ENCODE measurements at regions not wholly inside any gene's neighbourhood (a gene's known extent, or its start where the extent isn't known, plus 50 kb on each side); places are given as distances from the start of the nearest gene placed in this dataset.
"Not testable (repeated sequence)": the region's sequence is repeated elsewhere in the genome, so short reads cannot be mapped to it uniquely, and the experiment has no call there.

GRCh38 chr3:67930394-67930793 is 276.0 kb upstream of the SUCLG2 start:
- intact Hi-C loops (cut with DNase I); DNase-seq: not testable (repeated sequence)

- DNase-seq = no peak
- intact Hi-C loops (cut with DNase I) = no loop called here
These were observed 269.4 kb upstream of the SUCLG2 start for GRCh38 chr3:67923796-67924195.

GRCh38 chr3:67920969-67921368 is 266.6 kb upstream of the SUCLG2 start:
- intact Hi-C loops (cut with DNase I) = no loop called here
- DNase-seq = no peak

- DNase-seq = no peak
- intact Hi-C loops (cut with DNase I) = no loop called here
These were observed 265.9 kb upstream of the SUCLG2 start for GRCh38 chr3:67920311-67920710.

- intact Hi-C loops (cut with DNase I) = no loop called here
- DNase-seq = no peak
These were observed 261.9 kb upstream of the SUCLG2 start for GRCh38 chr3:67916353-67916752.

- DNase-seq = no peak
- intact Hi-C loops (cut with DNase I) = no loop called here
These were observed 253.3 kb upstream of the SUCLG2 start for GRCh38 chr3:67907735-67908134.

- intact Hi-C loops (cut with DNase I) = no loop called here
- no peak for DNase-seq
These were observed 251.8 kb upstream of the SUCLG2 start for GRCh38 chr3:67906261-67906660.

- no peak for DNase-seq
- intact Hi-C loops (cut with DNase I) = no loop called here
These were observed 247.3 kb upstream of the SUCLG2 start for GRCh38 chr3:67901681-67902080.

GRCh38 chr3:67898916-67899315 is 244.5 kb upstream of the SUCLG2 start:
- intact Hi-C loops (cut with DNase I) = no loop called here

GRCh38 chr3:67897351-67898336 is 243.2 kb upstream of the SUCLG2 start:
- intact Hi-C loops (cut with DNase I) = no loop called here
- DNase-seq = no peak

More at GRCh38 chr3:67898916-67899315, 244.5 kb upstream of the SUCLG2 start:
- DNase-seq = no peak

GRCh38 chr3:67896130-67896529 is 241.7 kb upstream of the SUCLG2 start:
- intact Hi-C loops (cut with DNase I) = no loop called here
- no peak for DNase-seq

GRCh38 chr3:67894510-67894909 is 240.1 kb upstream of the SUCLG2 start:
- intact Hi-C loops (cut with DNase I) = no loop called here

GRCh38 chr3:67884345-67884744 is 229.9 kb upstream of the SUCLG2 start:
- intact Hi-C loops (cut with DNase I) = no loop called here
- no peak for DNase-seq

More at GRCh38 chr3:67894510-67894909, 240.1 kb upstream of the SUCLG2 start:
- no peak for DNase-seq

GRCh38 chr3:67883766-67884165 is 229.4 kb upstream of the SUCLG2 start:
- intact Hi-C loops (cut with DNase I) = no loop called here
- no peak for DNase-seq

- intact Hi-C loops (cut with DNase I) = no loop called here
- no peak for DNase-seq
These were observed 228.6 kb upstream of the SUCLG2 start for GRCh38 chr3:67882981-67883380.

GRCh38 chr3:67876261-67876660 is 221.8 kb upstream of the SUCLG2 start:
- DNase-seq = no peak
- intact Hi-C loops (cut with DNase I) = no loop called here

- intact Hi-C loops (cut with DNase I) = no loop called here
- no peak for DNase-seq
These were observed 221.4 kb upstream of the SUCLG2 start for GRCh38 chr3:67875858-67876257.

GRCh38 chr3:67875338-67875737 is 220.9 kb upstream of the SUCLG2 start:
- intact Hi-C loops (cut with DNase I) = no loop called here
- no peak for DNase-seq

GRCh38 chr3:67870477-67870876 is 216.1 kb upstream of the SUCLG2 start:
- no peak for DNase-seq
- intact Hi-C loops (cut with DNase I) = no loop called here

GRCh38 chr3:67866571-67866970 is 212.2 kb upstream of the SUCLG2 start:
- intact Hi-C loops (cut with DNase I) = no loop called here
- no peak for DNase-seq

- no peak for DNase-seq
- intact Hi-C loops (cut with DNase I) = no loop called here
These were observed 210.3 kb upstream of the SUCLG2 start for GRCh38 chr3:67864587-67865183.

Measured in head of caudate nucleus (tissue), 42 donors.